HG02763 (cell line): ENCODE measurements at regions not wholly inside any gene's neighbourhood (a gene's known extent, or its start where the extent isn't known, plus 50 kb on each side); places are given as distances from the start of the nearest gene placed in this dataset.

Source experiments
- ATAC-seq: cut with Tn5 transposase; IDR thresholded peaks from one replicate; pipeline ENCODE4 v1.9.1; 2021; ENCODE audit warnings: mild to moderate bottlenecking, moderate library complexity; ENCODE audit not compliant: unreplicated experiment

DNA sequence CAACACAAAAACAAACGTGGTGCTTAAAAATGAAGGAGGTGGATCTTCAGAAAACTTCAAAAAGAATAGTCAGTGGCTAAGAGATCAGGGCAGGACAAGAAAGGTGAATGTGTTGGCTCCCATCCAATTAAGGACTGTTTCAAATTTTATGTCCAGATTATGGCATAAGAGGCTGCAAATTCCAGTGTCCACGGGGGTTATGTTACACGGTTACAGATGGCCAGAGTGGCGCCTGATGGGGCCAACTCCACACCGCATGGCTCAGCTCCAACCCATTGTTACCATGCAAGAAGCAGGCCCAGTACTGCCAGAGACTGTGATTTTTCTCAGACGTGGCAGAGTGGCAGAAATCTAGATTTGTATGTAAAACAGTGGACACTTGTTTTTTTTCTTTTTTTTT, 168.4 kb upstream of the TENM3 start:
- no peak for ATAC-seq

DNA sequence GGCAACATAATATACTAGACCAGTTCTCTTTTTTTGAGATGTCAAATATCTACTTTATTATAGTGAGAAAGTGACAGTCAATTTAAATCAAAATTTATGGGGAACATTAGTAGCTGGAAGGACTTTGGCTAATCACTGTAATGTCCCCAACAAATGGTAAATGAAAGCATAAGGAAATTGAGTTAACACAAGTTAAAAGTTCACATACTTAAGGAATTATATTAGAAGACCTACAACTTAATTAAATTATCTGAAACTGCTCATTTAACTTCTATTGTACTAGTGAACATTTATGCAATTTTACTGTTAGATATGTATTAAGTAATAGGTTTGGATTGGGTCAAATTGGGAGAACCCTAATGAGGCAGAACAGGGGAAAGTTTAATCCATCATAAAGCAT, 160.3 kb upstream of the TENM3 start:
- ATAC-seq: no peak

DNA sequence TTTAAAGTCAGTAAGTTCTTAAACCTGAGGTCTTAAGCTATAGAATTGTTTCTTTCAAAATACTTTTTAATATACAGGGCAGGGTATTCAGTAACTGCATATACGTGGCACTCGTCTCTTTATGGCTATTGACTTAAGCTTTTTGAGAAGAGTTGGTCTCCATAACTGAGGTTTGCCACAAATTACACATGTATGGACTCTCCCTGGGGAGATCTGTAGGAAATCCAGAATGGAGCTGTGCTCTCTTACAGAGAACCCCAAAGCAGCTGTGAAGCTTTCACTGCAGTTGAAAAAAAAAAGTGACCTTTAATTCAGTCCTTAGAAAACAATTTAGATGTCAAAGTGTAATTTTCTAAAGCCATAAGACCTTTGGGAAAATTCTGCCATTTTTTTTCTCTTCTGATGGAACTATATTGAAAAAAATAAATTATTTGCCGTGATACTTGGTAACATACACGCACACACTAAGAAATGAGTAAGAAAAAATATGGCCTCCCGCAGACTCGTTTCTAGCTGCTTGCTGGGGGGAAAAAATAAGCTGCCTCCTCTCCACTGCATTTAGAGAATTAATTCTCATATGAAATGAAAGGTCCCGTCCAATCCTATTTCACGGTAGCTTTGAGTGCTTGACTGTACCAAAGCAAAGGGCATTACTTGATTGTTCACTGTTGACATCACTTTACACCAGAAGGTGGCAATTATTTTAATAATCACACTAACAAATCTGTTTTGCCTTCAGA, 159.4 kb upstream of the TENM3 start:
- no peak for ATAC-seq

DNA sequence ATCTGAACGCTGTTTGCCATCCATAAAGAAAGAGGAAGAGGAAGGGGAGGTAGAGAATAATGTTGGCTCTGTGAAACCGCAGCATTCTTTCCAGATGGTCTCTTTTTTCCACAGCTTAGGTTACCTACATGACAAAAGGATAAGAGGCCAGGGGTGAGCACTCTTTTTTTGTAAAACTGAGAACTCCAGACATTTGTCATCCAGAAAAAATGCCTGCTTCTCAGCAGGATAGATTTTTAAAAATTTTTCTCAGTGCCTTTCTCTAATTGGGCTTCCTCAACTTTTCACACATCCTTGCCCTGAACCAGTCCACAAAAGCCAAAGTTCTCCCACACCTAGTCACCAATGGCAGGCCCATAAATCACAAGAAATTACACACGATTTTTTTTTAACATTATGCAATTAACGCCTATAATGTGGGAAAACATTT, 158.1 kb upstream of the TENM3 start:
- ATAC-seq: no peak

DNA sequence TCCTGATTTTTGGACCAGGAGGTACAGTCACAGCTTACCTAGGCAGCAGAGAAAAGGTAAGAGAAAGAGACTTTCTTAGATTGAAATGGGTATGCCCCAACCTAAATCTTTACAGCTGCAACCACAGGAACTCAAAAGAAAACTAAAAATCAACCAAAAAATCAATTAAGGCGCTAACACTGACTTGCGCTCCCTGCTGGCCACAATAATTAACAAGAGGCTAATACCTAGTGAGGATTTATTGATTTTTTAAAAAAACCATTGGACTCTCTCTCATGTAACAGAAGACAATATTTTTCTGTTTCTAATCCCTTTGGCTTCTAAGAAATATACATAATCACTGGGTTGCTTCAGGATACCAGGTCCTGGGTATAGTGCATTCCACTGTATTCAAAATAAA, 153.9 kb upstream of the TENM3 start:
- no peak for ATAC-seq

DNA sequence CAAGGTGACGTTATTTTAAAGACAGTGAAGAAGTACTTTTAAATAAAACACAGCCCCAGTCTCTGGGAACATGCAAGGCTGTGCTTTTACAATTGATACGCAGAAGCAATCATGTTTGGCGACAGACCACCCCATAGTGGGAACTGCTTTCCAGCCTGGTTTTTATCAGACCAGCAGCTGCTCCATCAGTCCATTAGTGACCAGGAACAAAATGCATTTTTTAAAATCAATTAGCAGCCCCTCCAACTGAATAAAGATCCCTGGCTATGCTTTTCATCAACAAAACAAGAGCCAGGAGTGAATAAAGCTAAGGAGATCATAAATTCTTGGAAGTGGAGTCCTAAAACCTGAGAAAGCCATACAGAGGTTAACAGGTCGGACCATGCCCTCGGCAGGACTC, 153.0 kb upstream of the TENM3 start:
- no peak for ATAC-seq

DNA sequence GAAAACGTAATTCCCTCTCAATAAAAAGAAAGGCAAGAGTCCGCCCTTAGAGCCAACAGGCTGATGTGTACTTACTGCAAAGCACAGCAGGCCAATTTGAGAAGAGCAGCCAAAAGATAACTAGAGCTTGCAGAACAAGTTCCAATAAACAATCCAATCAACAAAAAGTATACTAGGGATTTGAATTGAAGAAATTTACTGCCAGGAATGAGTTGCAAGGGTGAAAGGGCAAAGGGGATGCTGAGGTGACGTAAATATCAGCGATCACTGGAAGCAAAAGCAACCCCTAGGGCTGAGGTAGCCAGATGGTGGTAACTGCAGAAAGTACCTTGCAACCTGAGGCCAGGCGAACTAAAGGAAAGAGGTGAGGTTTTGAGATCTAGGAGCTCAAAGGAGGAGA, 152.1 kb upstream of the TENM3 start:
- no peak for ATAC-seq

DNA sequence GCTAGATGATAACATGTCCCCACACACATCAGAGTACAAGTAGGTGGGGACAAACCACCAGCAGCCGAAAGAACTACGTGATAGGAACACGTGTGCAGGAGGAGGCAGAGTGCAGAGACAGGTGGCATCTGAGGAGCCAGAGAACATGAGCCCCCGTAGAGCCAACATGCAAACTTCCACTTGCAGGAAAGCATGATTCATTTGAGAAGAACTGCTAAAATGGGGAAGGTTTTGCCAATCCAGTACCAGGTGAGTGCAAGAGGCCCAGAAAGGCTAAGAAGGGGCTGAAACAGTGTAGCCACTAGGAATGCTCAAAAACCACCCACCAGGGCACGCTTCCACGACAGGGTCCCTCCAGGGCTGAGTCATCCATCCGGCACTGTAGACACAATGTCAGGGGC, 149.8 kb upstream of the TENM3 start:
- no peak for ATAC-seq

DNA sequence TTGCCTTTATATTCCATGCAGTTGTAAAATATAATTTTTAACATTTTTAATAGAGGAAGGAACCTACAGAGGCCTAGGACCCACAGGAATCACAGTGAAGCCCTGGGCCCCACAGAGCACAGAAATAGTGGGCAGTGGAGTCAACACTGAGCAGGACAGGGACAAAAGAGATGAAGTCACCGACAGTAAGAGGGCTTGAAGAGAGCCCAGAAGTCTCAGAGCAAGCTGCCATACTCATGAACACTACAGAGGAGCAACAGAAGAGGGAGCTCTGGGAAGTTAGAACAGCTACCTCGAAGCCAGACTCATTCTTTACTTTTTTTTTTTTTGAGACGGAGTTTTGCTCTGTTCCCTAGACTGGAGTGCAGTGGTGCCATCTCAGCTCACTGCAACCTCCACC, 149.3 kb upstream of the TENM3 start:
- ATAC-seq: no peak

DNA sequence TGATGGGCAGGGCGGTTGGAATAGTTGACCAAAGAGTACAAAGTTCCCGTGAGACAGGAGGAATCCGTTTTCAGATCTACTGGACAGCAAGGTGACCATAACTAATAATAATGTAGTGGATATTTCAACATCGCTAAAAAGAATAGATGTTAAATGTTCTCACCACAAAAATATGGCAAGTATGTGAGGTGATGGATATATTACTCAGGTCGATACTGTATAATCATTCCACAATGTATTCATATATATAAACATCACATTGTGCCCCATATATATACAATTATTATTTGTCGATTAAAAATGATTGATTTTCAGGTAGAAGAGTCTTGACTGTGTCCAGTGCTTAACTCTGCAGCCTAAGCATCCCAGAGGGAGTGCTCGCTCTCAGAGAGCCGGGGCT, 141.6 kb upstream of the TENM3 start:
- no peak for ATAC-seq

DNA sequence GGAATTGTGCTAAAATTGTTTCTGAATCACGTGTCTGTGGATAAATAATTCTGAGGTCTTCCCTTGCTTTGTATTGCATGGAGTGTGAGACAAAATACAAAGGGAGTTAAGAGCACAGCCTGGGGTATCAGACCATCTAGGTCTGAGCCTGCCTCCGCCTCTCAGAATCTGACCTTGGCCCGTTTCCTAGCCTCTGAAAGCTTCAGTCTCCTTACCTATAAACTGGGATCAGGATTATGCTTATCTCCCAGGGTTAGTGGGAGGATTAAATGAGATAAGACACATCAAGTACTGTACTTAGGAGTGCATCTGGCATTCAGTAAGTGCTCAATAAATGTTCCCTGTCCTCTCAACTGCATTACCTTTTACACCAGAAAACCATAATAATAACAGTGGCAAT, 140.6 kb upstream of the TENM3 start:
- no peak for ATAC-seq

DNA sequence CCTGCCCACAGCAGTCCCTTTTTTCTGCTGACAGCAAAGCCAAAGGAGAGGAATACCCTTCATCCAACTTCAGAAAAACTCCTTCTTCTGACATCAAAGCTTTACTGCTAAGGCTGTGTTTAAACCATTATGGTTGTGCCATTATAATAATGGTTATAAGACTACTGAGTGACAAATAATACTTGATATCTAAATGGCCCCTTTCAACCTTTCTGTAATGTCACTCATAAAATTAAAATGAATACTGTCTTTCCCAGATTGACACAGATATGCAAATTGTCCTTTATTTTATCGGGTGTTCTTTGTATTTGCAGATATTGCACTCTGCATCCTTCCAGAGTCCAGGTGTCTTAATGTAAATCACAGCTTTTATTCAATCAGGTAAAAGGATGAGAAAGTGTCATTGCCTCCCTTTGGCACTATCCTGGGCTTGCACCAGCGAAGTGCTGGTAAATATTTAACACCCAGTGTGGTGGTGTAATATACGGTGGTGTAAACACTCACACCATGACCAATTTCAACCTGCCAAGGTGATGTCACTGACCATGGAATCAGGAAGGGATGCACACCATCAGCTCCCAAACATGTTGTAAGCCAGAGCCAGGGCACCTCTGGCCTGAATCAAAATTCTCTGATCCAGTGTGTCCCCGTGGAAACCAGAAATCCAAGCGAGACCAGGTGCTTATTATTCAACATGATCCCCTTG, 139.4 kb upstream of the TENM3 start:
- no peak for ATAC-seq

DNA sequence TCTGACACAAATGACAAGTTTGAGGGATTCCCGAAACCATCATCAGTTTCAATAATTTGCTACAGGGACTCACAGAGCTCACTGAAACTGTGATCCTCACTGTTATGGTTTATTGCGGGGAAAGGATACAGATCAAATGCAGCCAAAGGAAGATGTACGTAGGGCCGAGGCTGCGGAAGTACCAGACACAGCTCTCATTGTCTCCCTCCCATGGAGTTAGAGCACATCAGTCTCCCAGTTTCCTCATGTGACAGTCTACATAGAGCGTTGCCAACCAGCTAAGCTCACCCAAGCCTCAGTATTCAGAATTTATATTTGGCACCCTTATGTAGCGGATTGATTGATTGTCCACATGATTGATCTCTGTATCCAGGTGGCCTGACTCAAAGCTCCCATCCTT, 137.8 kb upstream of the TENM3 start:
- ATAC-seq: no peak

DNA sequence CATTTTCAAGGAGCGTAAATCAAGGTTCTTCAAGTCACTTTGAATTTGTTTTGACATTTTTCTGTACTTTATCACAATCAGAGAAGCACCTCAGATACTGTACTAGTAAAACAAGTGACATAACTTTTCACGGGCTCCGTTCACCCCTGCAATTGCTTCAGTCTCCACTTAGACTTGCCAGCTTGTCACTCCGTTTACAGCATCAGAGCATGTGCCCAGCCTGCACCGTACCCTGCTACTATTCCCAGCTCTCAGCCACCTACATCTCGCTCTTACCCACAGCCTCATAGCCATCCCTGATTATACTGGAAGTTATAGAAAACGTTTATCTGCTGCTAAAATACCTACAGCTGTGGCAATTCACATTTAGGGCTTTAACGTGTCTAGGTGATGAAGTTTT, 135.3 kb upstream of the TENM3 start:
- no peak for ATAC-seq

DNA sequence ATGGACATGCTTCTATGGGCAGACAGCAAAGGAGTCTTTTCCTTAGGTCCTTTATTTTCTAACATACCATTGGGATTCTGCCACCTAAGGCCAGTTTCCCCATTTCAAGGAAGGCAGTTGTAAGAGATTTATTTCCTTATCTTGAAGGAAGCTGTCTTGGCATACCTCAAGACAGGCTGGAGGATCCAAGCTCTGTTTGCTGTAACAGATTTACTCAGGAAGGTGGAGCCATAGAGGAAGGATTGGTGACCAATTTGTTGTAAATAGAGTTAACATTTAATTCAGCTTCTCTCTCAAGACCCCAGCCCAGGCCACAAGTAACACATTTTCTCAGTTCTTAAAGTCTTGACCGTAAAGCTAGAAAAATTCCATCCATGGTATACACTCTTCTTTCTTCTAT, 131.6 kb upstream of the TENM3 start:
- ATAC-seq: no peak

DNA sequence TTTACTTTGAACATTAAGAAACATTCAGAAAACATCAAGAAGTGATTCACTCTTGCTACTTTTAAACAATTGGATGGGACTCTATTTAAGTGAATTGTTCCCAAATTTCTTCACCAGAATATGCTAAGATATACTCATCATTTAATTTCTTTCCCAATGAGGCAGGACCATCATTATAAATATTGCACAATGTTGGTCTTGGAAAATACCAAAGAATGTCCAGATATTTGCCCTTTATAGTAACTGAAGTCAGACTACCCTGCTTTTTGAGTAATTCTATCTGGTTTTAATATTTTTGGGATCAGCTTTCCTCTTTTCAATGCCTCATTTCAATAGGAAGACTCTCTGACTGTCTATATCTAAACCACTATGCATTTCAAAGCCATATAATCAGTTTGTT, 129.4 kb upstream of the TENM3 start:
- ATAC-seq: no peak

DNA sequence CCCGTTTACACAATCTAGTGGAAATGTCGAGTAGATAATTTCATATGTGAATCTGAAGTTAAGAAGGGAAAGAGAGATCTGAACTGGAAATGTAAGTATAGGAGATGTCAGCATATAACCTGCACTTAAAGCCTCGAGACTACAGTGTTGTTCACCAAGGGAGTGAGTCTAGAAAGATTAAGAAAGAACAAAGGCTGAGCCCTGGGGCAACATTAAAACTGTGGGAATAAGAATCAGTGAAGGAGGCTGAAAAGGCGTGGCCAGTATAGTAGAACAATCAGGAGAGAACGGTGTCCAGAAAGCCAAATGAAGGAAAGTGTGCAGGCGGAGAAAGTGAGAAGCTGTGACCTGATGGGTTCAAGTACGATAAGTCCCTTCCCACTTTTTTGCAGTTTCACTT, 118.8 kb upstream of the TENM3 start:
- ATAC-seq: no peak

DNA sequence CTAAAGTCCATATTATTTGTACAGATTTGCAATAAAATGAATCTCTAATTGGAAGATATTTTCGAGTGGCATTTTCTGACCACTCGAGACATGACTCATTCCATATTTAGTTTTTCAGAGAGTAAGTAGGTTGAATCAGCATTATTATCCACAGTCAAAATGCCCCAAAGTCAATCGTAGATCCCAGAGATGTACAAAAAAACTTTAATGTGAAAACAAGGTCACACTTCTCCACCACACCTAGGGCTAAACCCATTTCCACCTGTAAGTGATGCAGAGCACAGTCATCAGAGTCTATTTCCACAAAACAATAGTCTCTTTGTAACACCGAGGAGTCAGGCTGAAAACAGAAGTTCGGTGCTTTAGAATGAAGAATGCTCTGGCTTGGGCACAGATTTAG, 117.1 kb upstream of the TENM3 start:
- no peak for ATAC-seq

DNA sequence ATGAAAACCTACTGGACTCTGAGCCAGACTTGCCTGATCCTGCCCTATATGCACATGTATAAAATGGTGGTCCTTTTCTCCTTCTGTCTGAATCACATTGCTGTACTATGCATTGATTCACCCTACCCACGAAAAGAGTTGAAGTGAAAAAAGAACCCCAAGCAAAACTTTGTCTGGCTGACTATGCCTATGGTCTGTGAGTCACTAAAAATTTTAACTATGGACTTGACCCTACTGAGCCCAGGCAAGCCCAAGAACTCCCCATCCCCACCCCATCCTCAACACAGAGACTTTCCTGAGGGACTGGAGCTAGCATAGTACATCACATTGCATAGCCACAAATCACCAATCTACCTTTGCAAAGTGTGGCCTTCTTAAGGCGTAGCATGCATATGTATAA, 116.6 kb upstream of the TENM3 start:
- ATAC-seq: no peak

DNA sequence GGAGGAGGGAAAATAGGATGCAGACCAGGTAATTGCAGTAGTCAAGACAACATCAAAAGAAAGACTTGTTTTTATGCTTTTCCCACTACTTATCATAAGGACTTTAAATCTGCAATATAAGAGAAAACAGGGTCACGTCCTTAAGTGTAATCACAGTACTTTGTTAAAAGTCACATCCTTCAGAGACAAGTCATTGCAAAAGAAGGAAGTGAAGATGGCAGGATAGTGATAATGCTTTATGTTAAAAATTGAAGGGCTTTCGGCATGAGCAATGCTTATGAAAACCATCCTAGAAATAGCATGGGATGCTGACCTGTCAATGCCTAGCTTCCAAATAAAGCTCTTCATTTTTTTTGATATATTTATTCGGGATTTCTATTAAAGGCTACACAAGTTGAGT, 110.2 kb upstream of the TENM3 start:
- no peak for ATAC-seq

DNA sequence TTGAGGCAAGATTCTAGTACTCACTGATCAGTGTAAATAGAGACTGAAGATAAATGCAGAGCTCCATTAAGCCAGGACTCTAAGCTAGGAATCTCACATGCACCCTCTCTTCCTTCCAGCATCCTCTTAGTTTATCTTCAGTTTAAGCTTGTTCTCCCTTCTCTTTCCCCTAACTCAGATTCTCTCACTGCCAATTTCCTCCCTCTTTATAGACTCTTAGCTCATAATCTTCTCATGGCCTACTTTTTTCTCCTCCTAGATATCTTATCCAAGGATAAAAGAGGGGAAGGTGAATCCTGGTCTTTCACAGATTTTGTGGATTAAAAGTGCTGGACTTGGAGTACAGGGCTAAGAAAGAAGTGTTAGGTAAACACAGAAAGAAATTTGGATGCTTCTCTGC, 108.9 kb upstream of the TENM3 start:
- no peak for ATAC-seq

DNA sequence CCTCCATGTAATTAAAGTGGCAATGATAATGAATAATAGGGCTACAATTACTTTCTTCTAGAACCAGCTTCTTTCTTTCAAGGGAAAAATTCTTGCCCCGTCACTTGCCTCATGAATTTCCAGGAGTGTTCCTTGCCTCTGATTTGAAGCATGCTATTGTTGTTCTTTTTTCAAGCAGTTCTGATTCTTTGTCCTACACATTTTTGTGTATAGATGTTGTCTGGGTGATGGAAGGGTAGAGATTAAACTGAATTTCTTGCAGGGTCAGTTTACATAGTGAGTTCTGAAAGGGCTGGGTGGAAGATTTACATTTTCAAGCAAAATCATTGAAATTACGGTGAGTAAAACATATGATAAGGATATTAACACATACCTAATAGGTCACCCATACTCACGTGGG, 107.0 kb upstream of the TENM3 start:
- ATAC-seq: no peak

DNA sequence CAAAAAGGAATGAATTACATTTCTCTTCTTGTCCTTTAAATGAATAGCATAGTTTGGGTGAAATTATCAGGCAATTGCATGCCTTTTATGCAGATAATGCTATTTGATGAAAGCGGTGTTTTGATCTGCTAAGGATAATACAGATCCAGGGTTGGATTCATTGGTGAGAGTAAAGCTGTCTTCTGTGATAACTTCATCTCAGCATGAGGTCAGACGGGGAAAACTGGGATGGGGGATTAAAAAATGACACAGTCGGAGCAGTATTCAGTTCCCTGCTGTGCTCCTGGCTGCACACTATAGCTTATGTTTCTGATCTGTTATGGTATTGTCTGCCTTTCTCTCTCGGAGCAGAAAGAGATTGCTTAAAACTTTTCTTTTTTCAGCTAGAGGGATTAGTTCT, 105.9 kb upstream of the TENM3 start:
- no peak for ATAC-seq
